ENCODE measurements at regions not wholly inside any gene's neighbourhood (a gene's known extent, or its start where the extent isn't known, plus 50 kb on each side); places are given as distances from the start of the nearest gene placed in this dataset.

GRCh38 chr9:29974197-29974596 lies 2400.9 kb upstream of the C9orf72 start:
- no peak overlapping the region for H3K27ac ChIP-seq
- no peaks in the 10 kb centered on the region for H3K36me3 ChIP-seq
- ATAC-seq (no peak), DNase-seq (no peak)
- no peak for TF ChIP-seq CTCF (IDR thresholded peaks at IDR 0.05)
- H3K9me3 ChIP-seq: no peaks in the 10 kb centered on the region
- H3K4me3 ChIP-seq: no peak overlapping the region
- intact Hi-C loops (cut with DNase I): no loop called here
- H3K4me1 ChIP-seq: no peaks in the 10 kb centered on the region
- no peaks in the 10 kb centered on the region for H3K27me3 ChIP-seq

GRCh38 chr9:29976981-29977380 lies 2403.7 kb upstream of the C9orf72 start:
- Histone ChIP-seq H3K27me3 (no peaks in the 10 kb centered on the region), H3K9me3 (no peaks in the 10 kb centered on the region), H3K36me3 (no peaks in the 10 kb centered on the region), H3K4me3 (no peak overlapping the region), H3K4me1 (no peaks in the 10 kb centered on the region), H3K27ac (no peak overlapping the region)
- no peak for TF ChIP-seq CTCF (IDR thresholded peaks at IDR 0.05)
- no peak for ATAC-seq
- DNase-seq: no peak
- intact Hi-C loops (cut with DNase I): no loop called here

GRCh38 chr9:29981013-29981412 lies 2403.4 kb upstream of the ACO1 start:
- Histone ChIP-seq H3K9me3 (no peaks in the 10 kb centered on the region), H3K27me3 (no peaks in the 10 kb centered on the region), H3K4me1 (no peaks in the 10 kb centered on the region), H3K4me3 (no peak overlapping the region), H3K27ac (no peak overlapping the region), H3K36me3 (no peaks in the 10 kb centered on the region)
- ATAC-seq (no peak), DNase-seq (no peak)
- no peak for TF ChIP-seq CTCF (IDR thresholded peaks at IDR 0.05)
- intact Hi-C loops (cut with DNase I): no loop called here

- Histone ChIP-seq H3K9me3 (peaks cover 0 to 5% of the 10 kb centered on the region in 2 donors), H3K4me1 (no peaks in the 10 kb centered on the region), H3K4me3 (no peak overlapping the region), H3K27me3 (no peaks in the 10 kb centered on the region), H3K27ac (no peak overlapping the region), H3K36me3 (no peaks in the 10 kb centered on the region)
- intact Hi-C loops (cut with DNase I): no loop called here
- no peak for DNase-seq
- no peak for ATAC-seq
- no peak for TF ChIP-seq CTCF (IDR thresholded peaks at IDR 0.05)
Measured at GRCh38 chr9:29999645-30000044, 2384.8 kb upstream of the ACO1 start.

- H3K4me3 ChIP-seq: no peak overlapping the region
- no peaks in the 10 kb centered on the region for H3K9me3 ChIP-seq
- intact Hi-C loops (cut with DNase I): no loop called here
- no peak overlapping the region for H3K27ac ChIP-seq
- H3K36me3 ChIP-seq: no peaks in the 10 kb centered on the region
- H3K27me3 ChIP-seq: no peaks in the 10 kb centered on the region
- DNase-seq: no peak
- no peak for ATAC-seq
- H3K4me1 ChIP-seq: no peaks in the 10 kb centered on the region
- no peak for TF ChIP-seq CTCF (IDR thresholded peaks at IDR 0.05)
Measured at GRCh38 chr9:30010691-30011090, 2373.8 kb upstream of the ACO1 start.
